Smooth muscle cell (in vitro differentiated cells): ENCODE measurements at regions not wholly inside any gene's neighbourhood (a gene's known extent, or its start where the extent isn't known, plus 50 kb on each side); places are given as distances from the start of the nearest gene placed in this dataset.

Source experiments
- DNase-seq: peaks from one replicate; lab custom pipeline; 2025; ENCODE audit not compliant: unreplicated experiment; lab: John Stamatoyannopoulos, UW
- H2AFZ ChIP-seq: fragments of 200-600 bp; sonication (generic); 2 replicates; pipeline ENCODE4 v1.6.0; 2016; ENCODE audit warnings: antibody characterized with exemption, low read depth, mild to moderate bottlenecking
- H3F3A ChIP-seq: fragments of 200-600 bp; sonication (generic); 2 replicates; pipeline ENCODE4 v1.6.0; 2017; ENCODE audit warnings: antibody characterized with exemption, low read depth
- H3K27ac ChIP-seq: fragments of 200-600 bp; sonication (generic); 2 replicates; pipeline ENCODE4 v1.5.1; 2016; ENCODE audit warnings: low read depth, mild to moderate bottlenecking
- H3K27me3 ChIP-seq: fragments of 200-600 bp; sonication (generic); 2 replicates; pipeline ENCODE4 v1.6.1; 2016; ENCODE audit warnings: low read depth, mild to moderate bottlenecking
- H3K36me3 ChIP-seq: fragments of 200-600 bp; sonication (generic); 2 replicates; pipeline ENCODE4 v1.5.1; 2016; ENCODE audit warnings: low read depth
- H3K4me1 ChIP-seq: fragments of 200-600 bp; sonication (generic); 2 replicates; pipeline ENCODE4 v1.5.1; 2016; ENCODE audit warnings: low read depth
- H3K4me2 ChIP-seq: fragments of 200-600 bp; sonication (generic); 2 replicates; pipeline ENCODE4 v1.6.0; 2016; ENCODE audit warnings: mild to moderate bottlenecking
- H3K4me3 ChIP-seq: fragments of 200-600 bp; sonication (generic); 2 replicates; pipeline ENCODE4 v1.5.1; 2016; ENCODE audit warnings: mild to moderate bottlenecking
- H3K79me2 ChIP-seq: fragments of 200-600 bp; sonication (generic); 2 replicates; pipeline ENCODE4 v1.6.0; 2016; ENCODE audit warnings: low read depth, mild to moderate bottlenecking
- H3K9ac ChIP-seq: fragments of 200-600 bp; sonication (generic); 2 replicates; pipeline ENCODE4 v1.6.0; 2016; ENCODE audit warnings: low read depth
- H3K9me3 ChIP-seq: fragments of 200-600 bp; sonication (generic); replicated peaks from 2 replicates; pipeline ENCODE4 v1.5.1; 2016; ENCODE audit warnings: low read depth
- H4K20me1 ChIP-seq: fragments of 200-600 bp; sonication (generic); 2 replicates; pipeline ENCODE4 v1.6.0; 2016; ENCODE audit warnings: low read depth
- WGBS: methylation state at CpG from one replicate; pipeline ENCODE4 v1.1.7; 2016; ENCODE audit warnings: low lambda C conversion rate; 5-methylcytosine and 5-hydroxymethylcytosine counted together
- TF ChIP-seq, protein P1 (sequence below): fragments of 200-600 bp; sonication (generic); IDR thresholded peaks from 2 replicates; pipeline ENCODE4 v1.5.1; 2017; ENCODE audit warnings: borderline replicate concordance, mild to moderate bottlenecking, antibody characterized with exemption; ENCODE audit not compliant: insufficient read depth, poor library complexity, severe bottlenecking

DNA sequence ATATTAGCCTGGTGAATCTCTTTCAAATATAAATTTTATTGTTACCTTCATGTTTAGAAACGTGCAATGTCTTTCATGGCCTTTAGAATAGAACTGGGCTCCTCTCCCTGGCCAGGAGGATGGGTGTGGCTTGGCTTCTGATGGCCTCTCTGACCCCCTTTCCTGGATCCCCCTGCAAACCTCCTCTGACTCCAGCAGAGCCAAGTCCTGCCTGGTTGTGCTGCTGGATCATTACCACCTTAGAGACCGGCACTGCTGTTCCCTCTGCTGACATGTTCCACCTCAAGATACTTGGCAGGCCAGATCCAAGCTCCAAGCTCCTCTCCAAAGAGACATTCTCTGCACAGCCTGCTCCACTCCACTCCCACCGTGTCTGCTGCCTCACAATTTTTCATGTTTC is 823.8 kb upstream of the HS6ST1 start:
- Histone ChIP-seq H3K36me3 (no peaks in the 10 kb centered on the region), H3K4me1 (no peaks in the 10 kb centered on the region), H3K4me3 (no peak overlapping the region), H3K9ac (no peak overlapping the region), H2AFZ (no peak overlapping the region), H3K27me3 (no peaks in the 10 kb centered on the region), H3K27ac (no peak overlapping the region), H3F3A (no peaks in the 10 kb centered on the region), H3K4me2 (no peak overlapping the region), H3K9me3 (no peaks in the 10 kb centered on the region), H4K20me1 (no peaks in the 10 kb centered on the region), H3K79me2 (no peaks in the 10 kb centered on the region)
- no peak for DNase-seq
- WGBS: 88% methylated on average over 3 of the region's 3 CpGs
- TF ChIP-seq, protein P1, sequence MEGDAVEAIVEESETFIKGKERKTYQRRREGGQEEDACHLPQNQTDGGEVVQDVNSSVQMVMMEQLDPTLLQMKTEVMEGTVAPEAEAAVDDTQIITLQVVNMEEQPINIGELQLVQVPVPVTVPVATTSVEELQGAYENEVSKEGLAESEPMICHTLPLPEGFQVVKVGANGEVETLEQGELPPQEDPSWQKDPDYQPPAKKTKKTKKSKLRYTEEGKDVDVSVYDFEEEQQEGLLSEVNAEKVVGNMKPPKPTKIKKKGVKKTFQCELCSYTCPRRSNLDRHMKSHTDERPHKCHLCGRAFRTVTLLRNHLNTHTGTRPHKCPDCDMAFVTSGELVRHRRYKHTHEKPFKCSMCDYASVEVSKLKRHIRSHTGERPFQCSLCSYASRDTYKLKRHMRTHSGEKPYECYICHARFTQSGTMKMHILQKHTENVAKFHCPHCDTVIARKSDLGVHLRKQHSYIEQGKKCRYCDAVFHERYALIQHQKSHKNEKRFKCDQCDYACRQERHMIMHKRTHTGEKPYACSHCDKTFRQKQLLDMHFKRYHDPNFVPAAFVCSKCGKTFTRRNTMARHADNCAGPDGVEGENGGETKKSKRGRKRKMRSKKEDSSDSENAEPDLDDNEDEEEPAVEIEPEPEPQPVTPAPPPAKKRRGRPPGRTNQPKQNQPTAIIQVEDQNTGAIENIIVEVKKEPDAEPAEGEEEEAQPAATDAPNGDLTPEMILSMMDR: no peak

DNA sequence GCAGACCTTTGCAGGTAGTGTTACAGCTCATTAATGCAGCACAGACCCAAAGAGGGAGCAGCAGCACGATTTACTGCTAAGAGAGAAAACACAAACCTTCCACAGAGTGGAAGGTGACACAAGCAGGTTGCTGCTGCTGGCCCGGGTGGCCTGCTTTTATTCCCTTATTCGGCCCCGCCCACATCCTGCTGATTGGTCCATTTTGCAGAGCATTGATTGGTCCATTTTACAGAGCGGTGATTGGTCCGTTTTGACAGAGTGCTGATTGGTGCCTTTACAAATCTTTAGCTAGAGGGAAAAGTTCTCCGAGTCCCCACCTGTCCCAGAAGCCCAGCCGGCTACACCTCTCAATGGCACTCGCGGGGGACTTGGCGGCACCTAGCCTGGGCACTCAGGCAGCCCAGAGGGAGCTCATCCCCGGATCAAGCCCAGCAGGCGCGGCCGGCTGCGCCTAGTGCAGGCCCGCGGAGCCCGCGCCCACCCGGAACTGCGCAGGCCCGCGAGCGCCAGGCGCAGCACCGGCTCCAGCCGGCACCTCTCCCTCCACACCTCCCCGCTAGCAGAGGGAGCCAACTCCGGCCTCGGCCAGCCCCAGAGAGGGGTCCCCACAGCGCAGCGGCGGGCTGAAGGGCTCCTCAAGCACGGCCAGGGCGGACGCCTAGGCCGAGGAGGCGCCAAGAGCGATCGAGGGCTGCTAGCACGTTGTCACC is 825.6 kb upstream of the HS6ST1 start:
- H3K9ac ChIP-seq: no peak overlapping the region
- 98% methylated on average over 38 of the region's 42 CpGs for WGBS
- no peaks in the 10 kb centered on the region for H4K20me1 ChIP-seq
- no peaks in the 10 kb centered on the region for H3F3A ChIP-seq
- no peaks in the 10 kb centered on the region for H3K27me3 ChIP-seq
- H3K4me3 ChIP-seq: no peak overlapping the region
- no peaks in the 10 kb centered on the region for H3K79me2 ChIP-seq
- no peak overlapping the region for H3K27ac ChIP-seq
- DNase-seq: no peak
- H3K36me3 ChIP-seq: peaks cover 7% of the 10 kb centered on the region
- H3K4me2 ChIP-seq: no peak overlapping the region
- peaks cover 8% of the 10 kb centered on the region for H3K9me3 ChIP-seq
- no peaks in the 10 kb centered on the region for H3K4me1 ChIP-seq
- TF ChIP-seq, protein P1: no peak
- H2AFZ ChIP-seq: no peak overlapping the region

DNA sequence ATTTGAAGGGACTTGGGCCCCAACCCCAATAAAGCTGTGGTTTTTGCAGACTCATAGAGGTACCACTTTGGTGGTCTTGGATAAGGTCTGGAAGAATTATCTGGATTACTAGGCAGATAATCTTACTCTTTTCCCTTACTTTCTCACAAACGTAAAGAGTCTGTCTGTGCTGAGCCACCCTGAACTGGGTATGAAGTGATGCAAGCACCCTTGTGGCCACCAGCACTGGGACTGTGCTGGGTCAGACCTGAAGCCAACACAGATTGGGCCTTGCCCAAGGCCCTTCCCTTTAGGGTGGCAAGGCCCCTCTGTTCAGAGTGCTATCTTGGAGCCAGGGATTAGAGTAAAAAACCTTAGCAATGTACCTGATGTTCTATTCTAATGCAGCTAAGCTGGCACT is 827.0 kb upstream of the RAB6C start:
- Histone ChIP-seq H3K27ac (no peak overlapping the region), H3K79me2 (no peaks in the 10 kb centered on the region), H3K9ac (no peak overlapping the region), H3K4me1 (peaks cover 4% of the 10 kb centered on the region), H3K36me3 (peaks cover 7% of the 10 kb centered on the region), H3F3A (no peaks in the 10 kb centered on the region), H3K4me2 (peak overlapping the region; percentile 22), H4K20me1 (no peaks in the 10 kb centered on the region), H3K27me3 (no peaks in the 10 kb centered on the region), H2AFZ (no peak overlapping the region), H3K4me3 (no peak overlapping the region), H3K9me3 (peaks cover 11% of the 10 kb centered on the region)
- 0% methylated on average over 1 of the region's 1 CpG for WGBS
- TF ChIP-seq, protein P1: no peak
- DNase-seq: no peak

DNA sequence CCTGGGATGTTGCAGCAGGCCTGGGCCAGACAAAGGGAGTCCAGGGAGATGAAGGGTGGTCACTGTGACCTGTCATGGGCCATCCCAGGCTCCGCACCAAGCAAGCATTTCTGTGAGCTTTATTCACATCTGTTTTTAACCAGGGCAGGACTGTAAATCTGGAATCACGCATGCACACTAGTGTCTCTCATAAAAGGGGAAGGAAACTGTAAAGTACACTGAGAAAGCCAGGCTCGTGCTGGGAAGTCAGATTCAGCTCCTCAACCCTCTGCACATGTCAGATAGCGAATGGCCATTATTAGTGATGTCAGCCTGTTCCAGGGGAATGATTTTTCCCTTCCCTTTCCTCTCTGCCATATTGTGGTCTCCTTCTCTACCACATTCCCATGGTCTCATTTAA is 818.6 kb upstream of the RAB6C start:
- no peak overlapping the region for H2AFZ ChIP-seq
- no peak for DNase-seq
- no peaks in the 10 kb centered on the region for H3K9me3 ChIP-seq
- H3F3A ChIP-seq: no peaks in the 10 kb centered on the region
- no peaks in the 10 kb centered on the region for H4K20me1 ChIP-seq
- no peak overlapping the region for H3K9ac ChIP-seq
- no peak overlapping the region for H3K27ac ChIP-seq
- TF ChIP-seq, protein P1: no peak
- no peaks in the 10 kb centered on the region for H3K27me3 ChIP-seq
- H3K36me3 ChIP-seq: no peaks in the 10 kb centered on the region
- 33% methylated on average over 4 of the region's 4 CpGs for WGBS
- no peak overlapping the region for H3K4me3 ChIP-seq
- no peak overlapping the region for H3K4me2 ChIP-seq
- H3K4me1 ChIP-seq: no peaks in the 10 kb centered on the region
- no peaks in the 10 kb centered on the region for H3K79me2 ChIP-seq
